ENCODE measurements at regions not wholly inside any gene's neighbourhood (a gene's known extent, or its start where the extent isn't known, plus 50 kb on each side); places are given as distances from the start of the nearest gene placed in this dataset.
A peak's percentile ranks its signal among the peaks of the same experiment; 100 is the strongest.

- DNase-seq = no peak
- H3K9me3 ChIP-seq = no peaks in the 10 kb centered on the region
These were observed 98.0 kb upstream of the RALGPS2 start for GRCh38 chr1:178627037-178627436.

GRCh38 chr1:178628637-178629251 is 96.3 kb upstream of the RALGPS2 start:
- Histone ChIP-seq H3K9me3 (no peaks in the 10 kb centered on the region), H3K4me3 (no peak overlapping the region), H3K36me3 (no peaks in the 10 kb centered on the region), H3K27me3 (no peaks in the 10 kb centered on the region)
- DNase-seq = no peak

More at GRCh38 chr1:178627037-178627436, 98.0 kb upstream of the RALGPS2 start:
- Histone ChIP-seq H3K36me3 (no peaks in the 10 kb centered on the region), H3K27me3 (no peaks in the 10 kb centered on the region), H3K4me3 (no peak overlapping the region)

GRCh38 chr1:178629252-178630154 is 95.5 kb upstream of the RALGPS2 start:
- Histone ChIP-seq H3K27me3 (no peaks in the 10 kb centered on the region), H3K9me3 (no peaks in the 10 kb centered on the region), H3K4me3 (no peak overlapping the region), H3K36me3 (no peaks in the 10 kb centered on the region)
- DNase-seq = peak; percentile 97

- Histone ChIP-seq H3K9me3 (no peaks in the 10 kb centered on the region), H3K36me3 (no peaks in the 10 kb centered on the region), H3K4me3 (no peak overlapping the region), H3K27me3 (no peaks in the 10 kb centered on the region)
- DNase-seq = no peak
These were observed 94.6 kb upstream of the RALGPS2 start for GRCh38 chr1:178630417-178630816.

GRCh38 chr1:178632653-178633052 is 92.4 kb upstream of the RALGPS2 start:
- no peaks in the 10 kb centered on the region for H3K36me3 ChIP-seq
- peak; percentile 70 for DNase-seq
- no peak overlapping the region for H3K4me3 ChIP-seq
- H3K27me3 ChIP-seq = no peaks in the 10 kb centered on the region
- H3K9me3 ChIP-seq = no peaks in the 10 kb centered on the region

- peak; percentile 53 for DNase-seq
- no peak overlapping the region for H3K4me3 ChIP-seq
- no peaks in the 10 kb centered on the region for H3K36me3 ChIP-seq
- no peaks in the 10 kb centered on the region for H3K27me3 ChIP-seq
- H3K9me3 ChIP-seq = no peaks in the 10 kb centered on the region
These were observed 92.0 kb upstream of the RALGPS2 start for GRCh38 chr1:178633056-178633455.

GRCh38 chr1:178634445-178634844 is 90.6 kb upstream of the RALGPS2 start:
- Histone ChIP-seq H3K27me3 (no peaks in the 10 kb centered on the region), H3K4me3 (no peak overlapping the region), H3K36me3 (no peaks in the 10 kb centered on the region), H3K9me3 (no peaks in the 10 kb centered on the region)
- DNase-seq = peak; percentile 40

- Histone ChIP-seq H3K4me3 (no peak overlapping the region), H3K9me3 (no peaks in the 10 kb centered on the region), H3K27me3 (no peaks in the 10 kb centered on the region), H3K36me3 (no peaks in the 10 kb centered on the region)
- DNase-seq = no peak
These were observed 87.2 kb upstream of the RALGPS2 start for GRCh38 chr1:178637841-178638240.

- DNase-seq = no peak
- Histone ChIP-seq H3K36me3 (no peaks in the 10 kb centered on the region), H3K9me3 (no peaks in the 10 kb centered on the region), H3K27me3 (no peaks in the 10 kb centered on the region), H3K4me3 (no peak overlapping the region)
These were observed 85.7 kb upstream of the RALGPS2 start for GRCh38 chr1:178639326-178639725.

GRCh38 chr1:178642282-178642681 is 82.8 kb upstream of the RALGPS2 start:
- no peaks in the 10 kb centered on the region for H3K9me3 ChIP-seq
- no peak for DNase-seq
- H3K36me3 ChIP-seq = no peaks in the 10 kb centered on the region
- H3K4me3 ChIP-seq = no peak overlapping the region
- no peaks in the 10 kb centered on the region for H3K27me3 ChIP-seq

GRCh38 chr1:178643349-178643748 is 81.7 kb upstream of the RALGPS2 start:
- no peaks in the 10 kb centered on the region for H3K27me3 ChIP-seq
- no peaks in the 10 kb centered on the region for H3K36me3 ChIP-seq
- DNase-seq = no peak
- H3K4me3 ChIP-seq = no peak overlapping the region
- H3K9me3 ChIP-seq = no peaks in the 10 kb centered on the region

GRCh38 chr1:178643831-178644230 is 81.2 kb upstream of the RALGPS2 start:
- H3K4me3 ChIP-seq = no peak overlapping the region
- no peaks in the 10 kb centered on the region for H3K27me3 ChIP-seq
- no peaks in the 10 kb centered on the region for H3K9me3 ChIP-seq
- no peak for DNase-seq
- no peaks in the 10 kb centered on the region for H3K36me3 ChIP-seq

- Histone ChIP-seq H3K36me3 (no peaks in the 10 kb centered on the region), H3K4me3 (no peak overlapping the region), H3K9me3 (no peaks in the 10 kb centered on the region), H3K27me3 (no peaks in the 10 kb centered on the region)
- no peak for DNase-seq
These were observed 80.5 kb upstream of the RALGPS2 start for GRCh38 chr1:178644308-178645120.

- Histone ChIP-seq H3K4me3 (no peak overlapping the region), H3K27me3 (no peaks in the 10 kb centered on the region), H3K9me3 (no peaks in the 10 kb centered on the region), H3K36me3 (no peaks in the 10 kb centered on the region)
- no peak for DNase-seq
These were observed 79.8 kb upstream of the RALGPS2 start for GRCh38 chr1:178645157-178645807.

GRCh38 chr1:178645808-178646200 is 79.2 kb upstream of the RALGPS2 start:
- Histone ChIP-seq H3K36me3 (no peaks in the 10 kb centered on the region), H3K4me3 (no peak overlapping the region), H3K27me3 (no peaks in the 10 kb centered on the region), H3K9me3 (no peaks in the 10 kb centered on the region)
- no peak for DNase-seq

GRCh38 chr1:178646821-178647220 is 78.2 kb upstream of the RALGPS2 start:
- Histone ChIP-seq H3K4me3 (no peak overlapping the region), H3K9me3 (no peaks in the 10 kb centered on the region), H3K27me3 (no peaks in the 10 kb centered on the region), H3K36me3 (no peaks in the 10 kb centered on the region)
- DNase-seq = no peak

GRCh38 chr1:178648151-178648550 is 76.9 kb upstream of the RALGPS2 start:
- H3K27me3 ChIP-seq = no peaks in the 10 kb centered on the region
- no peaks in the 10 kb centered on the region for H3K36me3 ChIP-seq
- DNase-seq = no peak
- H3K4me3 ChIP-seq = no peak overlapping the region
- H3K9me3 ChIP-seq = no peaks in the 10 kb centered on the region

Data from MG63 (cell line).